Testis (tissue), 2 donors: ENCODE measurements at regions not wholly inside any gene's neighbourhood (a gene's known extent, or its start where the extent isn't known, plus 50 kb on each side); places are given as distances from the start of the nearest gene placed in this dataset.

Source experiments
- DNase-seq: peaks from one replicate; pipeline ENCODE4 v3.0.0-alpha.2; 2019
- H3K27ac ChIP-seq, 2 donors: fragments of 200-600 bp; sonication (generic); one replicate each; pipeline ENCODE4 v1.5.1; 2019
- H3K27me3 ChIP-seq: fragments of 200-600 bp; sonication (generic); one replicate; pipeline ENCODE4 v1.5.1; 2019
- H3K36me3 ChIP-seq: fragments of 200-600 bp; sonication (generic); one replicate; pipeline ENCODE4 v1.5.1; 2017; ENCODE audit warnings: low read depth; ENCODE audit errors: missing control alignments
- H3K4me1 ChIP-seq: fragments of 200-600 bp; sonication (generic); one replicate; pipeline ENCODE4 v1.5.1; 2019
- H3K4me3 ChIP-seq, 2 donors: fragments of 200-600 bp; sonication (generic); one replicate each; pipeline ENCODE4 v1.5.1; 2017 to 2019
- H3K9me3 ChIP-seq: fragments of 200-600 bp; sonication (generic); one replicate; pipeline ENCODE4 v1.5.1; 2017
- CTCF ChIP-seq, 3 experiments: fragments of 450-650 bp in 2 of 3; fragments of 200-600 bp in 1 of 3; sonication (generic) in 1 of 3; IDR thresholded peaks; one replicate each; pipeline ENCODE4 v1.5.1; 2016 to 2019; ENCODE audit warnings: antibody characterized with exemption in 3 of 3, mild to moderate bottlenecking in 2 of 3, moderate library complexity in 1 of 3
- POLR2A ChIP-seq: fragments of 450-650 bp; IDR thresholded peaks from one replicate; pipeline ENCODE4 v1.6.1; 2017; ENCODE audit warnings: antibody characterized with exemption, mild to moderate bottlenecking, moderate library complexity
- WGBS, 2 donors: methylation state at CpG; one replicate each; pipeline ENCODE4 v1.1.5; 2018; 5-methylcytosine and 5-hydroxymethylcytosine counted together
- intact Hi-C: fragments of 100-400 bp; cut with DNase I; formaldehyde crosslinking; loops from one replicate; pipeline ENCODE4 v1.15.1; 2023; ENCODE audit warnings: low total_unique reads

- H3K36me3 ChIP-seq: no peaks in the 10 kb centered on the region
- TF ChIP-seq CTCF (IDR thresholded peaks at IDR 0.05) (no peak), POLR2A (no peak)
- no peak for DNase-seq
Observed at GRCh38 chr22:47589271-47590250, 827.1 kb downstream of the TBC1D22A start.

GRCh38 chr22:47588578-47588960 lies 826.1 kb downstream of the TBC1D22A start:
- no peaks in the 10 kb centered on the region for H3K4me1 ChIP-seq
- DNase-seq: no peak
- no peaks in the 10 kb centered on the region for H3K9me3 ChIP-seq
- H3K27ac ChIP-seq: no peak overlapping the region
- 84 to 95% methylated on average over 7 of the region's 7 CpGs for WGBS, 2 donors
- no peaks in the 10 kb centered on the region for H3K36me3 ChIP-seq
- TF ChIP-seq CTCF (IDR thresholded peaks at IDR 0.05) (no peak), POLR2A (no peak)
- intact Hi-C loops: no loop called here
- no peak overlapping the region for H3K4me3 ChIP-seq
- no peaks in the 10 kb centered on the region for H3K27me3 ChIP-seq

More at GRCh38 chr22:47589271-47590250, 827.1 kb downstream of the TBC1D22A start:
- intact Hi-C loops: no loop called here
- Histone ChIP-seq H3K27me3 (no peaks in the 10 kb centered on the region), H3K4me3 (no peak overlapping the region), H3K9me3 (no peaks in the 10 kb centered on the region), H3K27ac (no peak overlapping the region), H3K4me1 (no peaks in the 10 kb centered on the region)
- WGBS, 2 donors: 87 to 89% methylated on average over 16 to 17 of the region's 17 CpGs

- no peak for DNase-seq
- TF ChIP-seq POLR2A: no peak
- no peak for TF ChIP-seq CTCF (IDR thresholded peaks at IDR 0.05)
- Histone ChIP-seq H3K27me3 (no peaks in the 10 kb centered on the region), H3K9me3 (no peaks in the 10 kb centered on the region), H3K27ac (no peak overlapping the region), H3K4me3 (no peak overlapping the region), H3K4me1 (no peaks in the 10 kb centered on the region), H3K36me3 (no peaks in the 10 kb centered on the region)
- WGBS, 2 donors: 87 to 88% methylated on average over 9 of the region's 9 CpGs
- intact Hi-C loops: no loop called here
Observed at GRCh38 chr22:47587861-47588577, 825.6 kb downstream of the TBC1D22A start.

- TF ChIP-seq POLR2A: no peak
- no peak for TF ChIP-seq CTCF (IDR thresholded peaks at IDR 0.05)
- intact Hi-C loops: no loop called here
- Histone ChIP-seq H3K27ac (no peak overlapping the region), H3K4me3 (no peak overlapping the region), H3K4me1 (no peaks in the 10 kb centered on the region), H3K27me3 (no peaks in the 10 kb centered on the region), H3K36me3 (no peaks in the 10 kb centered on the region), H3K9me3 (no peaks in the 10 kb centered on the region)
- no peak for DNase-seq
- WGBS, 2 donors: 87 to 89% methylated on average over 4 to 7 of the region's 7 CpGs
Observed at GRCh38 chr22:47587361-47587760, 824.9 kb downstream of the TBC1D22A start.
